OCI-LY1 (cell line): ENCODE measurements at regions not wholly inside any gene's neighbourhood (a gene's known extent, or its start where the extent isn't known, plus 50 kb on each side); places are given as distances from the start of the nearest gene placed in this dataset.

Experiments
- H2AFZ ChIP-seq: fragments of 200-600 bp; sonication (generic), shearing (Covaris generic); 2 replicates; pipeline ENCODE4 v1.6.0; 2014; ENCODE audit warnings: antibody characterized with exemption, mild to moderate bottlenecking, low read length
- H3F3A ChIP-seq: fragments of 200-600 bp; sonication (generic), shearing (Covaris generic); 2 replicates; pipeline ENCODE4 v1.6.0; 2014; ENCODE audit warnings: mild to moderate bottlenecking, antibody characterized with exemption, low read length, moderate library complexity; ENCODE audit not compliant: insufficient read depth
- H3K27ac ChIP-seq: fragments of 200-600 bp; sonication (generic); 2 replicates; pipeline ENCODE4 v1.5.1; 2014; ENCODE audit warnings: low read length, mixed run types, mild to moderate bottlenecking, low read depth; ENCODE audit not compliant: poor library complexity, severe bottlenecking
- H3K27me3 ChIP-seq: fragments of 200-600 bp; sonication (generic); 2 replicates; pipeline ENCODE4 v1.6.0; 2014; ENCODE audit warnings: antibody characterized with exemption, mild to moderate bottlenecking, low read length, moderate library complexity; ENCODE audit not compliant: insufficient read depth
- H3K36me3 ChIP-seq: fragments of 200-600 bp; sonication (generic); 2 replicates; pipeline ENCODE4 v1.6.1; 2014; ENCODE audit warnings: mild to moderate bottlenecking, antibody characterized with exemption, low read length, moderate library complexity, mixed read lengths; ENCODE audit not compliant: insufficient read depth
- H3K4me1 ChIP-seq: fragments of 200-600 bp; sonication (generic); 2 replicates; pipeline ENCODE4 v1.5.1; 2014; ENCODE audit warnings: mild to moderate bottlenecking, low read length, moderate library complexity; ENCODE audit not compliant: insufficient read depth, severe bottlenecking
- H3K4me2 ChIP-seq: fragments of 200-600 bp; sonication (generic), shearing (Covaris generic); 2 replicates; pipeline ENCODE4 v1.6.1; 2014; ENCODE audit warnings: low read length
- H3K4me3 ChIP-seq: fragments of 200-600 bp; sonication (generic); 2 replicates; pipeline ENCODE4 v1.5.1; 2014; ENCODE audit warnings: low read length, low read depth, mild to moderate bottlenecking, mixed read lengths; ENCODE audit not compliant: poor library complexity, severe bottlenecking
- H3K79me2 ChIP-seq: fragments of 200-600 bp; shearing (Covaris generic); 2 replicates; pipeline ENCODE4 v1.6.1; 2016; ENCODE audit warnings: mixed run types, low read length, mixed read lengths; ENCODE audit not compliant: insufficient read depth
- H3K9ac ChIP-seq: fragments of 200-600 bp; sonication (generic), shearing (Covaris generic); 2 replicates; pipeline ENCODE4 v1.6.1; 2014; ENCODE audit warnings: mild to moderate bottlenecking, low read length, mixed read lengths
- H3K9me2 ChIP-seq: fragments of 200-600 bp; sonication (generic), shearing (Covaris generic); 2 replicates; pipeline ENCODE4 v1.6.1; 2014; ENCODE audit warnings: low read depth, mild to moderate bottlenecking, low read length, mixed read lengths
- H3K9me3 ChIP-seq: fragments of 200-600 bp; shearing (Covaris generic); 2 replicates; pipeline ENCODE4 v1.6.1; 2014; ENCODE audit warnings: low read length, mixed read lengths
- H4K20me1 ChIP-seq: fragments of 200-600 bp; sonication (generic), shearing (Covaris generic); 2 replicates; pipeline ENCODE4 v1.6.0; 2016; ENCODE audit warnings: mild to moderate bottlenecking, low read length; ENCODE audit not compliant: insufficient read depth
- CTCF ChIP-seq: fragments of 200-600 bp; sonication (generic), shearing (Covaris generic); IDR thresholded peaks from 2 replicates; pipeline ENCODE4 v1.5.1; 2017; ENCODE audit warnings: mild to moderate bottlenecking, antibody characterized with exemption, low read length, moderate library complexity, mixed read lengths
- EZH2 ChIP-seq: fragments of 200-600 bp; sonication (generic), shearing (Covaris generic); IDR thresholded peaks from 2 replicates; pipeline ENCODE4 v1.8.0; 2017; ENCODE audit warnings: borderline replicate concordance, mixed run types, mild to moderate bottlenecking, antibody characterized with exemption, low read length, moderate library complexity, mixed read lengths

- no peaks in the 10 kb centered on the region for H3K9me2 ChIP-seq
- no peak overlapping the region for H3K4me2 ChIP-seq
- no peak overlapping the region for H3K4me3 ChIP-seq
- TF ChIP-seq CTCF = no peak
- no peak for TF ChIP-seq EZH2
- no peaks in the 10 kb centered on the region for H3K9me3 ChIP-seq
- no peak overlapping the region for H3K9ac ChIP-seq
- no peaks in the 10 kb centered on the region; the same call in 1 of the 2 replicates for H3K27me3 ChIP-seq
- no peaks in the 10 kb centered on the region for H3K79me2 ChIP-seq
- no peaks in the 10 kb centered on the region for H3F3A ChIP-seq
- H3K36me3 ChIP-seq = no peaks in the 10 kb centered on the region
- H2AFZ ChIP-seq = no peak overlapping the region
- no peak overlapping the region for H3K27ac ChIP-seq
- no peaks in the 10 kb centered on the region for H3K4me1 ChIP-seq
- H4K20me1 ChIP-seq = no peaks in the 10 kb centered on the region
Observed at GRCh38 chr13:76730220-76730619, 156.0 kb downstream of the KCTD12 start.

- Histone ChIP-seq H3K4me3 (no peak overlapping the region), H3K27ac (no peak overlapping the region), H4K20me1 (no peaks in the 10 kb centered on the region), H3K9ac (no peak overlapping the region), H3F3A (no peaks in the 10 kb centered on the region), H2AFZ (no peak overlapping the region), H3K36me3 (no peaks in the 10 kb centered on the region), H3K4me1 (no peaks in the 10 kb centered on the region), H3K4me2 (no peak overlapping the region), H3K79me2 (no peaks in the 10 kb centered on the region), H3K27me3 (no peaks in the 10 kb centered on the region; the same call in 1 of the 2 replicates), H3K9me3 (no peaks in the 10 kb centered on the region), H3K9me2 (no peaks in the 10 kb centered on the region)
- TF ChIP-seq EZH2 (no peak), CTCF (no peak)
Observed at GRCh38 chr13:76729691-76730090, 156.5 kb downstream of the KCTD12 start.

GRCh38 chr13:76725896-76726295, 160.3 kb downstream of the KCTD12 start:
- H3K9ac ChIP-seq = no peak overlapping the region
- no peaks in the 10 kb centered on the region for H3K9me3 ChIP-seq
- H3K79me2 ChIP-seq = no peaks in the 10 kb centered on the region
- no peak for TF ChIP-seq EZH2
- no peak for TF ChIP-seq CTCF
- no peaks in the 10 kb centered on the region for H3F3A ChIP-seq
- H3K27ac ChIP-seq = no peak overlapping the region
- H4K20me1 ChIP-seq = no peaks in the 10 kb centered on the region
- H3K36me3 ChIP-seq = no peaks in the 10 kb centered on the region
- H3K4me3 ChIP-seq = no peak overlapping the region
- no peak overlapping the region for H3K4me2 ChIP-seq
- H3K9me2 ChIP-seq = no peaks in the 10 kb centered on the region
- no peak overlapping the region for H2AFZ ChIP-seq
- no peaks in the 10 kb centered on the region for H3K4me1 ChIP-seq
- no peaks in the 10 kb centered on the region; the same call in 1 of the 2 replicates for H3K27me3 ChIP-seq
